HG03095 (cell line): ENCODE measurements at regions not wholly inside any gene's neighbourhood (a gene's known extent, or its start where the extent isn't known, plus 50 kb on each side); places are given as distances from the start of the nearest gene placed in this dataset.

Experiments
- ATAC-seq: cut with Tn5 transposase; IDR thresholded peaks from one replicate; pipeline ENCODE4 v1.9.1; 2021; ENCODE audit warnings: moderate library complexity; ENCODE audit not compliant: unreplicated experiment

GRCh38 chr4:74675673-74676279 is 118.5 kb downstream of the BTC start:
- peak; percentile 65 for ATAC-seq

GRCh38 chr4:74682567-74683359 is 111.6 kb downstream of the BTC start:
- no peak for ATAC-seq

GRCh38 chr4:74692972-74693371 is 101.4 kb downstream of the BTC start:
- ATAC-seq, result no peak
